HepG2 (cell line): ENCODE measurements at regions not wholly inside any gene's neighbourhood (a gene's known extent, or its start where the extent isn't known, plus 50 kb on each side); places are given as distances from the start of the nearest gene placed in this dataset.

Experiments
- CBX1 ChIP-seq: IDR thresholded peaks from one replicate; pipeline ENCODE4 v1.6.1; 2016; ENCODE audit warnings: antibody characterized with exemption, low read depth
- CBX5 ChIP-seq: sonication (generic); formaldehyde crosslinking; IDR thresholded peaks from 2 replicates; pipeline ENCODE4 v1.4.0; 2020; ENCODE audit warnings: missing genetic modification reagents, borderline replicate concordance
- E2F2 ChIP-seq: sonication (generic); formaldehyde crosslinking; IDR thresholded peaks from 2 replicates; pipeline ENCODE4 v1.4.0; 2020; ENCODE audit warnings: missing genetic modification reagents, borderline replicate concordance
- JUNB ChIP-seq: sonication (generic); formaldehyde crosslinking; IDR thresholded peaks from 2 replicates; pipeline ENCODE4 v1.8.0; 2022; ENCODE audit warnings: missing genetic modification reagents, mild to moderate bottlenecking, borderline replicate concordance
- KDM3A ChIP-seq: IDR thresholded peaks from 2 replicates; pipeline ENCODE4 v1.6.1; 2018; ENCODE audit warnings: low read depth, missing compliant biosample characterization
- KLF12 ChIP-seq: sonication (generic); formaldehyde crosslinking; IDR thresholded peaks from 2 replicates; pipeline ENCODE4 v1.4.0; 2020; ENCODE audit warnings: missing genetic modification reagents, borderline replicate concordance
- MED13 ChIP-seq: sonication (generic); formaldehyde crosslinking; IDR thresholded peaks from 2 replicates; pipeline ENCODE4 v1.5.0; 2020; ENCODE audit warnings: missing genetic modification reagents
- MLXIP ChIP-seq: sonication (generic); formaldehyde crosslinking; IDR thresholded peaks from 2 replicates; pipeline ENCODE4 v1.9.0; 2021; ENCODE audit warnings: missing genetic modification reagents, borderline replicate concordance
- PHF8 ChIP-seq: sonication (generic); formaldehyde crosslinking; IDR thresholded peaks from 2 replicates; pipeline ENCODE4 v1.5.0; 2020; ENCODE audit warnings: missing genetic modification reagents
- PLRG1 ChIP-seq: fragments of 450-650 bp; conservative IDR thresholded peaks from 2 replicates; pipeline ENCODE4 v1.6.1; 2016
- POLR2AphosphoS5 ChIP-seq: IDR thresholded peaks from 2 replicates; pipeline ENCODE4 v1.6.1; 2012; ENCODE audit warnings: low read depth, low read length
- PPARG ChIP-seq: conservative IDR thresholded peaks from 2 replicates; pipeline ENCODE4 v1.6.1; 2016; ENCODE audit warnings: missing biosample characterization, missing genetic modification reagents
- RBFOX2 ChIP-seq: fragments of 200-400 bp; formaldehyde crosslinking; IDR thresholded peaks from 2 replicates; pipeline ENCODE4 v1.6.1; 2017; ENCODE audit warnings: low read depth, mild to moderate bottlenecking, low read length
- SRY ChIP-seq: sonication (generic); formaldehyde crosslinking; IDR thresholded peaks from 2 replicates; pipeline ENCODE4 v1.8.0; 2022; ENCODE audit warnings: mild to moderate bottlenecking, missing genetic modification reagents
- ZBTB2 ChIP-seq: sonication (generic); formaldehyde crosslinking; IDR thresholded peaks from 2 replicates; pipeline ENCODE4 v1.8.0; 2022; ENCODE audit warnings: low read depth, missing genetic modification reagents
- ZNF3 ChIP-seq: IDR thresholded peaks from 2 replicates; pipeline ENCODE4 v1.7.0; 2017; ENCODE audit warnings: inconsistent platforms
- ZNF317 ChIP-seq: sonication (generic); formaldehyde crosslinking; IDR thresholded peaks from 2 replicates; pipeline ENCODE4 v1.5.0; 2020; ENCODE audit warnings: mild to moderate bottlenecking, missing genetic modification reagents
- ZNF484 ChIP-seq: sonication (generic); formaldehyde crosslinking; IDR thresholded peaks from 2 replicates; pipeline ENCODE4 v1.5.1; 2020; ENCODE audit warnings: mild to moderate bottlenecking, low read depth, missing genetic modification reagents, borderline replicate concordance
- ZNF501 ChIP-seq: sonication (generic); formaldehyde crosslinking; IDR thresholded peaks from 2 replicates; pipeline ENCODE4 v1.5.1; 2020; ENCODE audit warnings: mild to moderate bottlenecking, moderate library complexity, missing genetic modification reagents
- ZNF574 ChIP-seq: sonication (generic); formaldehyde crosslinking; IDR thresholded peaks from 2 replicates; pipeline ENCODE4 v1.4.0; 2020; ENCODE audit warnings: missing genetic modification reagents
- ZNF674 ChIP-seq: sonication (generic); formaldehyde crosslinking; IDR thresholded peaks from 2 replicates; pipeline ENCODE4 v1.5.0; 2020; ENCODE audit warnings: low read depth, mild to moderate bottlenecking, missing genetic modification reagents
- ZNF737 ChIP-seq: sonication (generic); formaldehyde crosslinking; IDR thresholded peaks from 2 replicates; pipeline ENCODE4 v1.5.0; 2020; ENCODE audit warnings: missing genetic modification reagents, mild to moderate bottlenecking, borderline replicate concordance

GRCh38 chr6:63452125-63452524 lies 120.2 kb upstream of the LOC128125822 start (continued):
- TF ChIP-seq E2F2 (CRISPR knock-in tag) (no peak), JUNB (CRISPR knock-in tag) (no peak), PLRG1 (no peak), KLF12 (CRISPR knock-in tag) (no peak), SRY (CRISPR knock-in tag) (no peak), ZNF674 (no peak), MED13 (0 out of 2 replicates have a peak, but pooled peaks have one; percentile 30), CBX1 (no peak), ZNF574 (CRISPR knock-in tag) (peak; percentile 79), ZNF3 (no peak), ZBTB2 (CRISPR knock-in tag) (no peak), POLR2AphosphoS5 (no peak), CBX5 (CRISPR knock-in tag) (peak; percentile 98), KDM3A (CRISPR knock-in tag) (0 out of 2 replicates have a peak, but pooled peaks have one; percentile 67), RBFOX2 (peak; percentile 35; the same call in 1 of the 2 replicates), ZNF484 (CRISPR knock-in tag) (no peak), ZNF317 (CRISPR knock-in tag) (peak; percentile 54; the same call in 1 of the 2 replicates), PHF8 (CRISPR knock-in tag) (0 out of 2 replicates have a peak, but pooled peaks have one; percentile 31), ZNF501 (CRISPR knock-in tag) (no peak), PPARG (CRISPR knock-in tag) (peak; percentile 59; the same call in 1 of the 2 replicates), ZNF737 (CRISPR knock-in tag) (no peak), MLXIP (CRISPR knock-in tag) (0 out of 2 replicates have a peak, but pooled peaks have one; percentile 60)
